ENCODE measurements at regions not wholly inside any gene's neighbourhood (a gene's known extent, or its start where the extent isn't known, plus 50 kb on each side); places are given as distances from the start of the nearest gene placed in this dataset.
"Not testable (repeated sequence)": the region's sequence is repeated elsewhere in the genome, so short reads cannot be mapped to it uniquely, and the experiment has no call there.

- H3K4me1 ChIP-seq, result no peaks in the 10 kb centered on the region
- 78 to 89% (median 86%) methylated on average over 13 to 14 of the region's 14 CpGs for WGBS, 5 donors
- no peaks in the 10 kb centered on the region for H3K9me3 ChIP-seq
- H3K27ac ChIP-seq, result no peak overlapping the region
- intact Hi-C loops (cut with DNase I; ENCODE audit: low total_unique reads), result no loop called here
- no peaks in the 10 kb centered on the region for H3K27me3 ChIP-seq
- H3K4me3 ChIP-seq, result no peak overlapping the region
- TF ChIP-seq POLR2A (IDR thresholded peaks at IDR 0.05) (no peak), POLR2AphosphoS5 (IDR thresholded peaks at IDR 0.05) (no peak), CTCF (IDR thresholded peaks at IDR 0.05) (no peak)
- H3K36me3 ChIP-seq, result no peaks in the 10 kb centered on the region
- no peak for DNase-seq
Measured at GRCh38 chr14:105739331-105740102, 213.1 kb downstream of the TMEM121 start.

GRCh38 chr14:105740272-105740671 is 213.9 kb downstream of the TMEM121 start:
- 40 to 81% (median 76%) methylated on average over 1 to 18 of the region's 18 CpGs for WGBS, 5 donors
- not testable (repeated sequence) for H3K36me3 ChIP-seq, H3K9me3 ChIP-seq

GRCh38 chr14:105740961-105741360 is 214.6 kb downstream of the TMEM121 start:
- H3K36me3 ChIP-seq; DNase-seq; intact Hi-C loops (cut with DNase I; ENCODE audit: low total_unique reads); H3K9me3 ChIP-seq; H3K4me1 ChIP-seq; H3K27ac ChIP-seq; H3K27me3 ChIP-seq; H3K4me3 ChIP-seq: not testable (repeated sequence)
- WGBS, 5 donors, result 63 to 72% (median 65%) methylated on average over 5 to 7 of the region's 14 CpGs; no CpG with 5 or more reads in 2 of the 5 donors

More at GRCh38 chr14:105740272-105740671, 213.9 kb downstream of the TMEM121 start:
- H3K27me3 ChIP-seq; H3K4me3 ChIP-seq; H3K4me1 ChIP-seq; intact Hi-C loops (cut with DNase I; ENCODE audit: low total_unique reads); H3K27ac ChIP-seq; DNase-seq: not testable (repeated sequence)

- H3K4me3 ChIP-seq; H3K4me1 ChIP-seq; intact Hi-C loops (cut with DNase I; ENCODE audit: low total_unique reads); H3K9me3 ChIP-seq; DNase-seq; H3K27ac ChIP-seq; H3K36me3 ChIP-seq; H3K27me3 ChIP-seq: not testable (repeated sequence)
- 83 to 87% (median 86%) methylated on average over 23 to 29 of the region's 29 CpGs for WGBS, 5 donors
Measured at GRCh38 chr14:105741707-105742530, 215.5 kb downstream of the TMEM121 start.

GRCh38 chr14:105742531-105742848 is 216.1 kb downstream of the TMEM121 start:
- Histone ChIP-seq H3K27ac (no peak overlapping the region), H3K9me3 (no peaks in the 10 kb centered on the region), H3K36me3 (no peaks in the 10 kb centered on the region), H3K4me3 (no peak overlapping the region), H3K4me1 (no peaks in the 10 kb centered on the region), H3K27me3 (peaks cover 0 to 10% (median 0%) of the 10 kb centered on the region in 3 donors)
- intact Hi-C loops (cut with DNase I; ENCODE audit: low total_unique reads), result no loop called here
- no peak for TF ChIP-seq CTCF (IDR thresholded peaks at IDR 0.05)
- DNase-seq, result no peak
- WGBS, 5 donors, result 68 to 90% (median 83%) methylated on average over 6 to 7 of the region's 7 CpGs

- H3K36me3 ChIP-seq; H3K9me3 ChIP-seq; H3K4me1 ChIP-seq; DNase-seq; H3K27ac ChIP-seq; intact Hi-C loops (cut with DNase I; ENCODE audit: low total_unique reads); H3K4me3 ChIP-seq: not testable (repeated sequence)
- H3K27me3 ChIP-seq, result peaks cover 0 to 16% (median 0%) of the 10 kb centered on the region in 3 donors
- WGBS, 5 donors, result 76 to 84% (median 80%) methylated on average over 15 to 24 of the region's 33 CpGs
Measured at GRCh38 chr14:105742904-105743701, 216.7 kb downstream of the TMEM121 start.

GRCh38 chr14:105744213-105744787 is 217.9 kb downstream of the TMEM121 start:
- WGBS, 5 donors, result 42 to 64% (median 57%) methylated on average over 7 to 9 of the region's 10 CpGs
- not testable (repeated sequence) for DNase-seq, H3K36me3 ChIP-seq

More at GRCh38 chr14:105744213-105744787, 217.9 kb downstream of the TMEM121 start:
- H3K4me1 ChIP-seq; H3K27ac ChIP-seq; intact Hi-C loops (cut with DNase I; ENCODE audit: low total_unique reads); H3K9me3 ChIP-seq; H3K4me3 ChIP-seq: not testable (repeated sequence)
- H3K27me3 ChIP-seq, result peaks cover 0 to 16% (median 0%) of the 10 kb centered on the region in 3 donors

Data from stomach (tissue), 8 donors.